ENCODE measurements at regions not wholly inside any gene's neighbourhood (a gene's known extent, or its start where the extent isn't known, plus 50 kb on each side); places are given as distances from the start of the nearest gene placed in this dataset.

- Histone ChIP-seq H3K27ac (no peak overlapping the region), H3K36me3 (no peaks in the 10 kb centered on the region), H3K9me3 (peaks cover 0 to 17% (median 0%) of the 10 kb centered on the region in 3 donors), H3K4me3 (no peak overlapping the region), H3K4me1 (peaks cover 0 to 7% (median 0%) of the 10 kb centered on the region in 3 donors), H3K27me3 (no peaks in the 10 kb centered on the region)
- no peak for TF ChIP-seq POLR2AphosphoS5 (IDR thresholded peaks at IDR 0.05)
- no peak for ATAC-seq
Observed at GRCh38 chr6:130674604-130675003, 152.6 kb upstream of the SMLR1 start.

- Histone ChIP-seq H3K4me3 (no peak overlapping the region), H3K4me1 (peaks cover 0 to 7% (median 0%) of the 10 kb centered on the region in 3 donors), H3K27me3 (no peaks in the 10 kb centered on the region), H3K36me3 (no peaks in the 10 kb centered on the region), H3K9me3 (peaks cover 0 to 17% (median 0%) of the 10 kb centered on the region in 3 donors), H3K27ac (no peak overlapping the region)
- ATAC-seq = no peak
- TF ChIP-seq POLR2A (IDR thresholded peaks at IDR 0.05) = no peak
- no peak for TF ChIP-seq POLR2AphosphoS5 (IDR thresholded peaks at IDR 0.05)
- no peak for TF ChIP-seq EP300 (IDR thresholded peaks at IDR 0.05)
- TF ChIP-seq CTCF (IDR thresholded peaks at IDR 0.05) = no peak
- WGBS, 2 donors (ENCODE audit: low coverage in 1 of 2) = 56 to 65% methylated on average over 3 of the region's 3 CpGs
Observed at GRCh38 chr6:130675072-130675471, 152.1 kb upstream of the SMLR1 start.

- H3K4me1 ChIP-seq = peaks cover 0 to 7% (median 4%) of the 10 kb centered on the region in 3 donors
- H3K9me3 ChIP-seq = peaks cover 0 to 17% (median 0%) of the 10 kb centered on the region in 3 donors
- H3K27me3 ChIP-seq = no peaks in the 10 kb centered on the region
- H3K27ac ChIP-seq = no peak overlapping the region
- 0% methylated on average over 1 of the region's 1 CpG; no CpG with 5 or more reads in 1 of the 2 donors for WGBS, 2 donors (ENCODE audit: low coverage in 1 of 2)
- TF ChIP-seq POLR2A (IDR thresholded peaks at IDR 0.05) (no peak), POLR2AphosphoS5 (IDR thresholded peaks at IDR 0.05) (no peak), CTCF (IDR thresholded peaks at IDR 0.05) (no peak), EP300 (IDR thresholded peaks at IDR 0.05) (no peak)
- no peaks in the 10 kb centered on the region for H3K36me3 ChIP-seq
- H3K4me3 ChIP-seq = no peak overlapping the region
- ATAC-seq = no peak
Observed at GRCh38 chr6:130676077-130676772, 151.0 kb upstream of the SMLR1 start.

GRCh38 chr6:130676773-130677144, 150.4 kb upstream of the SMLR1 start:
- Histone ChIP-seq H3K4me1 (peaks cover 0 to 7% (median 4%) of the 10 kb centered on the region in 3 donors), H3K27me3 (no peaks in the 10 kb centered on the region), H3K4me3 (no peak overlapping the region), H3K27ac (no peak overlapping the region), H3K36me3 (no peaks in the 10 kb centered on the region), H3K9me3 (peaks cover 0 to 17% (median 0%) of the 10 kb centered on the region in 3 donors)
- TF ChIP-seq CTCF (IDR thresholded peaks at IDR 0.05) (no peak), POLR2AphosphoS5 (IDR thresholded peaks at IDR 0.05) (no peak), POLR2A (IDR thresholded peaks at IDR 0.05) (no peak), EP300 (IDR thresholded peaks at IDR 0.05) (no peak)
- 67 to 86% methylated on average over 1 of the region's 1 CpG for whole genome bisulfite sequencing, 2 donors (ENCODE audit: low coverage in 1 of 2)
- no peak for ATAC-seq

- no peak overlapping the region for H3K4me3 ChIP-seq
- TF ChIP-seq POLR2A (IDR thresholded peaks at IDR 0.05) (no peak), POLR2AphosphoS5 (IDR thresholded peaks at IDR 0.05) (no peak), CTCF (IDR thresholded peaks at IDR 0.05) (no peak), EP300 (IDR thresholded peaks at IDR 0.05) (no peak)
- peaks cover 0 to 7% (median 4%) of the 10 kb centered on the region in 3 donors for H3K4me1 ChIP-seq
- ATAC-seq = no peak
- no peak overlapping the region for H3K27ac ChIP-seq
- no peaks in the 10 kb centered on the region for H3K27me3 ChIP-seq
- H3K9me3 ChIP-seq = peaks cover 0 to 17% (median 0%) of the 10 kb centered on the region in 3 donors
- no peaks in the 10 kb centered on the region for H3K36me3 ChIP-seq
Observed at GRCh38 chr6:130677312-130677711, 149.9 kb upstream of the SMLR1 start.

All from gastroesophageal sphincter (tissue), 4 donors.